K562 (cell line): ENCODE measurements at regions not wholly inside any gene's neighbourhood (a gene's known extent, or its start where the extent isn't known, plus 50 kb on each side); places are given as distances from the start of the nearest gene placed in this dataset.

ENCODE experiments used
- ATAC-seq: fragments of 200-7000 bp; cut with Tn5 transposase; 3 replicates; pipeline ENCODE4 v1.9.1; 2020; ENCODE audit warnings: moderate library complexity
- BruUV-seq: library from RNA; stranded (reverse); fragments of 400-500 nt; replicated peaks from 2 replicates; lab custom pipeline; 2021; lab: Mats Ljungman, UMichigan
- CTCF ChIA-PET: fragments of 300-600 bp; formaldehyde crosslinking; extraction: SDS; loops from one replicate; lab custom pipeline; 2021; ENCODE audit warnings: low intra/inter-chr PET ratio; lab: Yijun Ruan, JAX
- POLR2A ChIA-PET: fragments of 300-600, 350-650 bp; sonication (Branson Sonifier 250); formaldehyde crosslinking; extraction: SDS; loops from one replicate; lab custom pipeline; 2021; ENCODE audit warnings: antibody characterized with exemption, inconsistent platforms; lab: Yijun Ruan, JAX
- DNase-seq, 4 experiments: peaks; one replicate each; pipeline versions ENCODE4 v3.0.0 to v3.0.0-alpha.2; 2011 to 2018; ENCODE audit warnings: low spot score in 3 of 4, mixed read lengths in 3 of 4; ENCODE audit errors: extremely low read depth in 1 of 4
- FAIRE-seq: peaks from 2 replicates; lab custom pipeline; 2011; peaks lifted over from hg19 to GRCh38; lab: Jason Lieb, UNC
- H2AFZ ChIP-seq: 2 replicates; pipeline ENCODE4 v1.6.0; 2011; ENCODE audit warnings: low read depth, low read length, control low read depth, inconsistent platforms
- H3K27ac ChIP-seq: fragments of 200-600 bp; 3 replicates; pipeline ENCODE4 v1.8.0; 2011; ENCODE audit warnings: low read depth, mild to moderate bottlenecking, control low read depth, inconsistent platforms, low read length, moderate library complexity, mixed read lengths; ENCODE audit errors: extremely low read depth
- H3K27me3 ChIP-seq, 2 experiments: fragments of 300-600 bp in 1 of 2; 2 replicates in 1 of 2; 3 replicates in 1 of 2; pipeline versions ENCODE4 v1.6.0 to v1.8.0; 2011; ENCODE audit warnings: inconsistent platforms in 2 of 2, low read length in 2 of 2, mild to moderate bottlenecking in 1 of 2, mixed read lengths in 1 of 2, moderate library complexity in 1 of 2; ENCODE audit not compliant: control insufficient read depth in 2 of 2, insufficient read depth in 2 of 2
- H3K36me3 ChIP-seq: fragments of 300-600 bp; 3 replicates; pipeline ENCODE4 v1.8.0; 2011; ENCODE audit warnings: mild to moderate bottlenecking, low read length, inconsistent platforms; ENCODE audit not compliant: control insufficient read depth, insufficient read depth
- H3K4me1 ChIP-seq, 2 experiments: fragments of 200-600 bp in 1 of 2; replicated peaks in 1 of 2; 2 replicates in 1 of 2; 3 replicates in 1 of 2; pipeline versions ENCODE4 v1.5.1 to v1.8.0; 2011; ENCODE audit warnings: inconsistent platforms in 2 of 2, low read length in 2 of 2, mild to moderate bottlenecking in 1 of 2, mixed read lengths in 1 of 2, moderate library complexity in 1 of 2; ENCODE audit not compliant: control insufficient read depth in 2 of 2, insufficient read depth in 2 of 2
- H3K4me2 ChIP-seq: 2 replicates; pipeline ENCODE4 v1.6.1; 2011; ENCODE audit warnings: low read length, control low read depth, inconsistent platforms, mixed read lengths; ENCODE audit not compliant: insufficient read depth
- H3K4me3 ChIP-seq: fragments of 200-600 bp; sonication (generic), shearing (Covaris generic); 2 replicates; pipeline ENCODE4 v1.5.1; 2016; ENCODE audit warnings: control low read depth, inconsistent platforms
- H3K79me2 ChIP-seq: fragments of 200-600 bp; 3 replicates; pipeline ENCODE4 v1.8.0; 2011; ENCODE audit warnings: low read length, inconsistent platforms; ENCODE audit not compliant: control insufficient read depth, insufficient read depth
- H3K9ac ChIP-seq, 2 experiments: 2 replicates each; pipeline versions ENCODE4 v1.6.0 to v1.6.1; 2011; ENCODE audit warnings: low read depth in 2 of 2, low read length in 2 of 2, control low read depth in 1 of 2, inconsistent platforms in 1 of 2, mild to moderate bottlenecking in 1 of 2, mixed read lengths in 1 of 2; ENCODE audit not compliant: insufficient read depth in 1 of 2
- H3K9me1 ChIP-seq: one replicate; pipeline ENCODE4 v1.6.0; 2011; ENCODE audit warnings: inconsistent platforms, mild to moderate bottlenecking, low read length, moderate library complexity; ENCODE audit not compliant: control insufficient read depth, insufficient read depth
- H3K9me3 ChIP-seq: replicated peaks from 2 replicates; pipeline ENCODE4 v1.5.1; 2011; ENCODE audit warnings: low read depth, low read length, inconsistent platforms; ENCODE audit not compliant: control insufficient read depth, insufficient read depth
- H4K20me1 ChIP-seq: replicated peaks from 2 replicates; pipeline ENCODE4 v1.6.1; 2011; ENCODE audit warnings: low read length, inconsistent platforms, mixed read lengths; ENCODE audit not compliant: control insufficient read depth, insufficient read depth
- MEIS2 ChIP-seq: fragments of 450-650 bp; IDR thresholded peaks from 2 replicates; pipeline ENCODE4 v1.6.1; 2014; ENCODE audit warnings: mild to moderate bottlenecking; ENCODE audit not compliant: partially characterized antibody
- NFE2 ChIP-seq: IDR thresholded peaks from 2 replicates; pipeline ENCODE4 v1.6.1; 2014; ENCODE audit warnings: antibody characterized with exemption, low read depth
- PBX2 ChIP-seq, 2 experiments: IDR thresholded peaks in 1 of 2; conservative IDR thresholded peaks in 1 of 2; 2 replicates each; pipeline ENCODE4 v1.6.1; 2016; ENCODE audit warnings: low read depth in 2 of 2, mild to moderate bottlenecking in 1 of 2, missing compliant biosample characterization in 1 of 2, missing genetic modification characterization in 1 of 2, moderate library complexity in 1 of 2
- PKNOX1 ChIP-seq: fragments of 450-650 bp; IDR thresholded peaks from 2 replicates; pipeline ENCODE4 v1.6.1; 2016
- RREB1 ChIP-seq: fragments of 250-450 bp; sonication (Bioruptor Pico); IDR thresholded peaks from 2 replicates; pipeline ENCODE4 v1.4.0; 2020
- SRSF9 ChIP-seq: fragments of 200-400 bp; formaldehyde crosslinking; IDR thresholded peaks from 2 replicates; pipeline ENCODE4 v1.6.1; 2017; ENCODE audit warnings: low read depth, low read length, borderline replicate concordance
- WGBS: fragments of 100-300 bp; shearing (Covaris generic); methylation state at CpG from one replicate; pipeline ENCODE4 v1.1.6; 2016; ENCODE audit warnings: low coverage, mixed read lengths; ENCODE audit not compliant: insufficient coverage; ENCODE audit errors: missing lambda C conversion rate; 5-methylcytosine and 5-hydroxymethylcytosine counted together
- in situ Hi-C: fragments of 300-500 bp; cut with MboI; formaldehyde crosslinking; loops from 4 replicates; pipeline ENCODE4 v1.15.0; 2018; ENCODE audit warnings: inconsistent platforms, mixed read lengths
- intact Hi-C: fragments of 100-400 bp; cut with micrococcal nuclease; formaldehyde crosslinking; loops from 2 replicates; pipeline ENCODE4 v1.14.2; 2022

- no peak for DNase-seq
- 36% methylated on average over 3 of the region's 3 CpGs for WGBS
- in situ Hi-C loops = no loop called here
- no peak overlapping the region for H3K27ac ChIP-seq
- no peaks in the 10 kb centered on the region for H4K20me1 ChIP-seq
- H3K9me3 ChIP-seq = no peaks in the 10 kb centered on the region
- ATAC-seq = no peak
- no peaks in the 10 kb centered on the region for H3K9me1 ChIP-seq
- H3K9ac ChIP-seq = no peak overlapping the region
- no peak for FAIRE-seq
- no TSS peak for BruUV-seq
- no peak overlapping the region for H3K4me2 ChIP-seq
- H3K4me3 ChIP-seq = no peak overlapping the region
- H3K79me2 ChIP-seq = no peaks in the 10 kb centered on the region
- no peaks in the 10 kb centered on the region for H3K27me3 ChIP-seq
- H3K4me1 ChIP-seq = peaks cover 0 to 6% of the 10 kb centered on the region in 2 experiments; a peak in 3 of 5 replicates
- ChIA-PET CTCF (no interaction called here), POLR2A (interaction anchor here (0.7 kb wide), 1 partner anchor 44 kb away, joined by 3 read pairs; no protein-coding TSS in a partner anchor)
- no peak overlapping the region for H2AFZ ChIP-seq
- intact Hi-C loops = no loop called here
- no peaks in the 10 kb centered on the region for H3K36me3 ChIP-seq
- TF ChIP-seq MEIS2 (peak; percentile 90), SRSF9 (no peak), NFE2 (no peak), PKNOX1 (peak; percentile 72), RREB1 (CRISPR knock-in tag) (no peak), PBX2 (CRISPR knock-in tag; IDR thresholded peaks at IDR 0.05; ENCODE audit: low read depth) (no peak), PBX2 (tag; conservative IDR thresholded peaks at IDR 0.05; ENCODE audit: low read depth) (peak; percentile 75)
These were observed 163.3 kb upstream of the MTPN start for GRCh38 chr7:136140469-136140868.
